Activated T-cell treated with anti-CD3 and anti-CD28 coated beads, Interleukin-2, amount 50 U/mL, for 1 hour (primary cell): ENCODE measurements at regions not wholly inside any gene's neighbourhood (a gene's known extent, or its start where the extent isn't known, plus 50 kb on each side); places are given as distances from the start of the nearest gene placed in this dataset.
"Not testable (repeated sequence)": the region's sequence is repeated elsewhere in the genome, so short reads cannot be mapped to it uniquely, and the experiment has no call there.

Experiments used
- DNase-seq: peaks from one replicate; pipeline ENCODE4 v3.0.0-alpha.2; 2020

GRCh38 chr19:31532034-31532433 is 182.8 kb upstream of the TSHZ3 start:
- DNase-seq = no peak

GRCh38 chr19:31533114-31533513 is 183.9 kb upstream of the TSHZ3 start:
- no peak for DNase-seq

- DNase-seq = no peak
These were observed 185.0 kb upstream of the TSHZ3 start for GRCh38 chr19:31534231-31534630.

- no peak for DNase-seq
These were observed 185.8 kb upstream of the TSHZ3 start for GRCh38 chr19:31534786-31535657.

- no peak for DNase-seq
These were observed 186.6 kb upstream of the TSHZ3 start for GRCh38 chr19:31535691-31536460.

GRCh38 chr19:31537136-31537535 is 187.9 kb upstream of the TSHZ3 start:
- no peak for DNase-seq

- DNase-seq = not testable (repeated sequence)
These were observed 188.7 kb upstream of the TSHZ3 start for GRCh38 chr19:31537902-31538301.

GRCh38 chr19:31538879-31539278 is 189.6 kb upstream of the TSHZ3 start:
- DNase-seq = no peak

GRCh38 chr19:31539386-31539785 is 190.2 kb upstream of the TSHZ3 start:
- DNase-seq = no peak

GRCh38 chr19:31541396-31541795 is 192.2 kb upstream of the TSHZ3 start:
- DNase-seq = no peak

GRCh38 chr19:31543456-31543855 is 194.2 kb upstream of the TSHZ3 start:
- no peak for DNase-seq

- DNase-seq = no peak
These were observed 196.5 kb upstream of the TSHZ3 start for GRCh38 chr19:31545777-31546176.

GRCh38 chr19:31546205-31546960 is 197.1 kb upstream of the TSHZ3 start:
- no peak for DNase-seq

GRCh38 chr19:31548941-31549340 is 199.7 kb upstream of the TSHZ3 start:
- no peak for DNase-seq

- DNase-seq = no peak
These were observed 204.0 kb upstream of the TSHZ3 start for GRCh38 chr19:31553112-31553845.

- DNase-seq = no peak
These were observed 204.6 kb upstream of the TSHZ3 start for GRCh38 chr19:31553846-31554215.

GRCh38 chr19:31554360-31554759 is 205.1 kb upstream of the TSHZ3 start:
- DNase-seq = no peak

- no peak for DNase-seq
These were observed 206.5 kb upstream of the TSHZ3 start for GRCh38 chr19:31555634-31556215.

GRCh38 chr19:31559494-31559893 is 210.3 kb upstream of the TSHZ3 start:
- DNase-seq = no peak

- DNase-seq = no peak
These were observed 211.1 kb upstream of the TSHZ3 start for GRCh38 chr19:31560086-31561060.

- no peak for DNase-seq
These were observed 213.9 kb upstream of the TSHZ3 start for GRCh38 chr19:31562966-31563612.
